ENCODE measurements at regions not wholly inside any gene's neighbourhood (a gene's known extent, or its start where the extent isn't known, plus 50 kb on each side); places are given as distances from the start of the nearest gene placed in this dataset.
"Not testable (repeated sequence)": the region's sequence is repeated elsewhere in the genome, so short reads cannot be mapped to it uniquely, and the experiment has no call there.

- DNase-seq (ENCODE audit: low read depth) = no peak
Measured at GRCh38 chr1:70671006-70671405, 259.9 kb downstream of the CTH start.

- peak; percentile 83 for DNase-seq (ENCODE audit: low read depth)
Measured at GRCh38 chr1:70672442-70672888, 261.4 kb downstream of the CTH start.

GRCh38 chr1:70674941-70675685, 264.0 kb downstream of the CTH start:
- DNase-seq (ENCODE audit: low read depth) = no peak

GRCh38 chr1:70675737-70676156, 264.7 kb downstream of the CTH start:
- DNase-seq (ENCODE audit: low read depth) = no peak

GRCh38 chr1:70685300-70686286, 274.5 kb downstream of the CTH start:
- DNase-seq (ENCODE audit: low read depth) = no peak

- no peak for DNase-seq (ENCODE audit: low read depth)
Measured at GRCh38 chr1:70688580-70688979, 277.5 kb downstream of the CTH start.

GRCh38 chr1:70706381-70707037, 295.4 kb downstream of the CTH start:
- no peak for DNase-seq (ENCODE audit: low read depth)

GRCh38 chr1:70707214-70707613, 296.1 kb downstream of the CTH start:
- DNase-seq (ENCODE audit: low read depth) = no peak

- DNase-seq (ENCODE audit: low read depth) = no peak
Measured at GRCh38 chr1:70714149-70714548, 303.1 kb downstream of the CTH start.

- DNase-seq (ENCODE audit: low read depth) = no peak
Measured at GRCh38 chr1:70717211-70717610, 306.1 kb downstream of the CTH start.

GRCh38 chr1:70717656-70718055, 306.6 kb downstream of the CTH start:
- no peak for DNase-seq (ENCODE audit: low read depth)

GRCh38 chr1:70718086-70718630, 307.1 kb downstream of the CTH start:
- no peak for DNase-seq (ENCODE audit: low read depth)

GRCh38 chr1:70719154-70719553, 308.1 kb downstream of the CTH start:
- peak; percentile 8 for DNase-seq (ENCODE audit: low read depth)

- no peak for DNase-seq (ENCODE audit: low read depth)
Measured at GRCh38 chr1:70720109-70720508, 309.0 kb downstream of the CTH start.

- no peak for DNase-seq (ENCODE audit: low read depth)
Measured at GRCh38 chr1:70720521-70720920, 309.5 kb downstream of the CTH start.

GRCh38 chr1:70727886-70728489, 316.9 kb downstream of the CTH start:
- DNase-seq (ENCODE audit: low read depth) = no peak

- DNase-seq (ENCODE audit: low read depth) = not testable (repeated sequence)
Measured at GRCh38 chr1:70736518-70736917, 311.1 kb downstream of the PTGER3 start.

- DNase-seq (ENCODE audit: low read depth) = no peak
Measured at GRCh38 chr1:70737125-70737524, 310.5 kb downstream of the PTGER3 start.

- no peak for DNase-seq (ENCODE audit: low read depth)
Measured at GRCh38 chr1:70738624-70739023, 309.0 kb downstream of the PTGER3 start.

- DNase-seq (ENCODE audit: low read depth) = no peak
Measured at GRCh38 chr1:70745199-70745598, 302.4 kb downstream of the PTGER3 start.

- not testable (repeated sequence) for DNase-seq (ENCODE audit: low read depth)
Measured at GRCh38 chr1:70746062-70746461, 301.6 kb downstream of the PTGER3 start.
